ENCODE measurements at regions not wholly inside any gene's neighbourhood (a gene's known extent, or its start where the extent isn't known, plus 50 kb on each side); places are given as distances from the start of the nearest gene placed in this dataset.

DNA sequence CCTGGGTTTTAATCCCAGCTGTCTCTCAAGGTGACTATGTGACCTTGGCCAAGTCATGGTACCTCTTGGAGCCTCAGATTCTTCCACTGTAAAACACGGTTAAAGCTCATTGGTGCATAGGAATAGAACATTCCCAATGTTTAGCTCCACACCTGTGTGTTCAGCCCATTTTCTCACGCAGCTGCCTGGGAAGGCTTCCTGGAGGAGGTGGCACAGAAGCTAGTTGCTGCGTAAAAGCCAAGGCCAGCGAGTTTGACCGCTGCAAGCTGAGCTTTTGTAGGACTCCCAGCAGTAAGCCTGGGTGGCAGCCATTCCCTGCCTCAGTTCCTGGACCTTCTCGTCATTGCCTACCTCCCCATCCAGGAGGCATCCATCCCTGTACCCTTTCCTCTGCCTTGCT lies 326.6 kb downstream of the RPS24 start:
- TF ChIP-seq ZNF274 (IDR thresholded peaks at IDR 0.05; ENCODE audit: low read depth, low read length), result no peak
- no peak for TF ChIP-seq SUZ12 (IDR thresholded peaks at IDR 0.05; ENCODE audit: extremely low read depth, insufficient read depth, insufficient read length)
- TF ChIP-seq YY1 (IDR thresholded peaks at IDR 0.05; ENCODE audit: insufficient read depth, insufficient read length), result no peak
